ENCODE measurements at regions not wholly inside any gene's neighbourhood (a gene's known extent, or its start where the extent isn't known, plus 50 kb on each side); places are given as distances from the start of the nearest gene placed in this dataset.

DNA sequence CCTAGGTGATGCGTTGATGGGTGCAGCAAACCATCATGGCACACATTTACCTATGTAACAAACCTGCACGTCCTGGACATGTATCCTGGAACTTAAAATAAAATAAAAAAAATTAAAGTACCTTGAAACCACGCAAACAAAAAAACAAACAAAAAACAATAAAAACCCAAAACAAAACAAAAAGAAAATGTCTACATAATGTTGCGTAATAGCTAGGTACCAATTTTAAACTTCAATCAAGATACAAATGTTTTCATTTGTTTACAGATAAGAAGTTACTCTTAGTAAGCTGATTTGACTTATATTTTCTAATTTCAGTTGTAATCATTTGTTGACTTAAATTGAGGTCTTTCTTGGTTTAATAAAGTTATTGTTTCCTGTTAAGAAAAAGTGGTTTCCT, 349.6 kb upstream of the KCNMB2 start:
- TF ChIP-seq ZNF70 (CRISPR knock-in tag; IDR thresholded peaks at IDR 0.05) (no peak), CSRNP3 (CRISPR knock-in tag; IDR thresholded peaks at IDR 0.05) (no peak), ZNF8 (CRISPR knock-in tag; IDR thresholded peaks at IDR 0.05) (no peak), ZFP30 (CRISPR knock-in tag; IDR thresholded peaks at IDR 0.05) (no peak), POU6F1 (CRISPR knock-in tag; IDR thresholded peaks at IDR 0.05; ENCODE audit: borderline replicate concordance, low read depth) (no peak), TOX (CRISPR knock-in tag; IDR thresholded peaks at IDR 0.05; ENCODE audit: borderline replicate concordance) (no peak), PPARA (CRISPR knock-in tag; IDR thresholded peaks at IDR 0.05; ENCODE audit: borderline replicate concordance) (no peak), ZFP3 (CRISPR knock-in tag; IDR thresholded peaks at IDR 0.05) (no peak), ZC3H10 (CRISPR knock-in tag; IDR thresholded peaks at IDR 0.05) (no peak), PATZ1 (CRISPR knock-in tag; IDR thresholded peaks at IDR 0.05; ENCODE audit: borderline replicate concordance) (no peak), GLIS3 (CRISPR knock-in tag; IDR thresholded peaks at IDR 0.05) (no peak), RARB (CRISPR knock-in tag; IDR thresholded peaks at IDR 0.05) (no peak), ARNTL (CRISPR knock-in tag; IDR thresholded peaks at IDR 0.05; ENCODE audit: borderline replicate concordance, low read depth) (no peak), ESRRG (CRISPR knock-in tag; IDR thresholded peaks at IDR 0.05) (no peak), OSR1 (CRISPR knock-in tag; IDR thresholded peaks at IDR 0.05) (no peak), BACH2 (CRISPR knock-in tag; IDR thresholded peaks at IDR 0.05; ENCODE audit: borderline replicate concordance) (no peak), CSDC2 (CRISPR knock-in tag; IDR thresholded peaks at IDR 0.05) (no peak), ISL1 (CRISPR knock-in tag; IDR thresholded peaks at IDR 0.05) (no peak)
- ATAC-seq = no peak

DNA sequence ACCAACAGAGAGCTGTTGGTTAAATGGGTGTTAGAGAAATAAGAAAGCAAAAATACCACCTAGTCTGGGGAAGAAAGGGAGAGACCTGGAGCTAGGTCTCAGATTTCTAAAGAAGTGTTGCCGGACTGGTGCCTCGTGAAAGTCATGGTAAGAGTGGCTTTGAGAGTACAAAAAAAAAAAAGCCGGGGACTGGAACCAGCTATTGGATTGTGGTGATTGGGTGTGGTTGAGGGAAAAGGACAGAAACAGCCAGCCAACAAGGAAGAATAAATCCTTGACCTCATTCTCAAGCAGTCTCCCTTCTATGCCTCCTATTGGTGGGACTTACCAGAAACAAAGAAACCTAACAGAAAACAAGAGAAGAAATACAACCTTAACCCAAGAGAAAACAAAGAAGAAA, 346.4 kb upstream of the KCNMB2 start:
- no peak for ATAC-seq
- no peak for TF ChIP-seq ZNF8 (CRISPR knock-in tag; IDR thresholded peaks at IDR 0.05)
- TF ChIP-seq TOX (CRISPR knock-in tag; IDR thresholded peaks at IDR 0.05; ENCODE audit: borderline replicate concordance) = no peak
- no peak for TF ChIP-seq PPARA (CRISPR knock-in tag; IDR thresholded peaks at IDR 0.05; ENCODE audit: borderline replicate concordance)
- TF ChIP-seq CSRNP3 (CRISPR knock-in tag; IDR thresholded peaks at IDR 0.05) = no peak
- no peak for TF ChIP-seq TSHZ2 (CRISPR knock-in tag; IDR thresholded peaks at IDR 0.05)
- no peak for TF ChIP-seq OSR1 (CRISPR knock-in tag; IDR thresholded peaks at IDR 0.05)
- no peak for TF ChIP-seq PATZ1 (CRISPR knock-in tag; IDR thresholded peaks at IDR 0.05; ENCODE audit: borderline replicate concordance)
- TF ChIP-seq ZFP3 (CRISPR knock-in tag; IDR thresholded peaks at IDR 0.05) = no peak
- TF ChIP-seq POU6F1 (CRISPR knock-in tag; IDR thresholded peaks at IDR 0.05; ENCODE audit: borderline replicate concordance, low read depth) = no peak
- no peak for TF ChIP-seq ISL1 (CRISPR knock-in tag; IDR thresholded peaks at IDR 0.05)
- TF ChIP-seq SNAI2 (CRISPR knock-in tag; IDR thresholded peaks at IDR 0.05) = no peak

All from SK-N-SH treated with all-trans-retinoic acid at 6 μM for 48 hours (cell line).